GM23248 (cell line): ENCODE measurements at regions not wholly inside any gene's neighbourhood (a gene's known extent, or its start where the extent isn't known, plus 50 kb on each side); places are given as distances from the start of the nearest gene placed in this dataset.
A peak's percentile ranks its signal among the peaks of the same experiment; 100 is the strongest.

ENCODE experiments used
- DNase-seq: peaks from one replicate; pipeline ENCODE4 v3.0.0-alpha.2; 2015
- H2AFZ ChIP-seq: fragments of 200-600 bp; sonication (generic); 2 replicates; pipeline ENCODE4 v1.6.1; 2016; ENCODE audit warnings: antibody characterized with exemption
- H3F3A ChIP-seq: fragments of 200-600 bp; sonication (generic); 2 replicates; pipeline ENCODE4 v1.6.1; 2016; ENCODE audit warnings: mild to moderate bottlenecking, antibody characterized with exemption, mixed run types; ENCODE audit not compliant: insufficient read depth
- H3K27ac ChIP-seq: fragments of 200-600 bp; sonication (generic); 2 replicates; pipeline ENCODE4 v1.5.1; 2016; ENCODE audit warnings: mild to moderate bottlenecking
- H3K27me3 ChIP-seq: fragments of 200-600 bp; sonication (generic); replicated peaks from 2 replicates; pipeline ENCODE4 v1.6.1; 2016; ENCODE audit warnings: mild to moderate bottlenecking; ENCODE audit not compliant: insufficient read depth
- H3K36me3 ChIP-seq: fragments of 200-600 bp; sonication (generic); 2 replicates; pipeline ENCODE4 v1.6.1; 2016; ENCODE audit warnings: low read depth, mild to moderate bottlenecking
- H3K4me1 ChIP-seq: fragments of 200-600 bp; sonication (generic); 2 replicates; pipeline ENCODE4 v1.6.1; 2016; ENCODE audit warnings: mild to moderate bottlenecking; ENCODE audit not compliant: insufficient read depth
- H3K4me2 ChIP-seq: fragments of 200-600 bp; sonication (generic); one replicate; pipeline ENCODE4 v1.6.1; 2016; ENCODE audit warnings: mild to moderate bottlenecking; ENCODE audit not compliant: unreplicated experiment
- H3K4me3 ChIP-seq: fragments of 200-600 bp; sonication (generic); 2 replicates; pipeline ENCODE4 v1.5.1; 2016; ENCODE audit warnings: mild to moderate bottlenecking
- H3K79me2 ChIP-seq: fragments of 200-600 bp; sonication (generic); 2 replicates; pipeline ENCODE4 v1.6.1; 2016; ENCODE audit warnings: mild to moderate bottlenecking; ENCODE audit not compliant: insufficient read depth
- H3K9ac ChIP-seq: fragments of 200-600 bp; sonication (generic); 2 replicates; pipeline ENCODE4 v1.6.1; 2016; ENCODE audit warnings: mild to moderate bottlenecking
- H3K9me2 ChIP-seq: fragments of 200-600 bp; sonication (generic); 2 replicates; pipeline ENCODE4 v1.6.1; 2016; ENCODE audit warnings: mixed run types, mild to moderate bottlenecking, moderate library complexity; ENCODE audit not compliant: insufficient read depth
- H3K9me3 ChIP-seq: fragments of 200-600 bp; sonication (generic); one replicate; pipeline ENCODE4 v1.6.1; 2017; ENCODE audit warnings: low read depth
- H4K20me1 ChIP-seq: fragments of 200-600 bp; sonication (generic); 2 replicates; pipeline ENCODE4 v1.6.0; 2016; ENCODE audit not compliant: insufficient read depth
- EZH2 ChIP-seq: fragments of 200-600 bp; sonication (generic); IDR thresholded peaks from 2 replicates; pipeline ENCODE4 v1.6.1; 2018; ENCODE audit warnings: antibody characterized with exemption, mild to moderate bottlenecking; ENCODE audit not compliant: insufficient read depth, poor library complexity, severe bottlenecking
- EZH2phosphoT487 ChIP-seq: fragments of 200-600 bp; sonication (generic); IDR thresholded peaks from 2 replicates; pipeline ENCODE4 v1.6.1; 2018; ENCODE audit warnings: antibody characterized with exemption, moderate library complexity, mild to moderate bottlenecking, low read depth; ENCODE audit not compliant: insufficient read depth
- WGBS, 2 experiments: methylation state at CpG; one replicate each; pipeline ENCODE4 v1.1.6; 2015 to 2017; ENCODE audit warnings: low lambda C conversion rate in 2 of 2, low coverage in 1 of 2; ENCODE audit errors: missing lambda C conversion rate in 2 of 2; 5-methylcytosine and 5-hydroxymethylcytosine counted together
- in situ Hi-C: fragments of 300-500 bp; cut with MboI; formaldehyde crosslinking; loops from 2 replicates; pipeline ENCODE4 v1.15.0; 2020

GRCh38 chr10:31584098-31584631 lies 265.1 kb downstream of the ZEB1 start:
- 88 to 92% methylated on average over 10 to 12 of the region's 12 CpGs for WGBS, 2 experiments
- H3K4me1 ChIP-seq: peaks cover 8% of the 10 kb centered on the region
- H3K4me2 ChIP-seq: no peak overlapping the region
- in situ Hi-C loops: no loop called here
- H2AFZ ChIP-seq: no peak overlapping the region
- H3K9me2 ChIP-seq: no peaks in the 10 kb centered on the region
- no peaks in the 10 kb centered on the region for H3K27me3 ChIP-seq
- no peaks in the 10 kb centered on the region for H4K20me1 ChIP-seq
- no peak overlapping the region for H3K9ac ChIP-seq
- no peak for DNase-seq
- TF ChIP-seq EZH2phosphoT487 (no peak), EZH2 (no peak)
- H3K27ac ChIP-seq: no peak overlapping the region
- H3F3A ChIP-seq: no peaks in the 10 kb centered on the region
- H3K36me3 ChIP-seq: no peaks in the 10 kb centered on the region
- no peaks in the 10 kb centered on the region for H3K79me2 ChIP-seq
- no peaks in the 10 kb centered on the region for H3K9me3 ChIP-seq
- H3K4me3 ChIP-seq: no peak overlapping the region

- H3K27me3 ChIP-seq: no peaks in the 10 kb centered on the region
- H3K9ac ChIP-seq: no peak overlapping the region
- peak overlapping the region; percentile 45 for H2AFZ ChIP-seq
- H4K20me1 ChIP-seq: no peaks in the 10 kb centered on the region
- no peaks in the 10 kb centered on the region for H3K9me2 ChIP-seq
- H3K4me1 ChIP-seq: peaks cover 8% of the 10 kb centered on the region
- no peak overlapping the region for H3K4me2 ChIP-seq
- no peaks in the 10 kb centered on the region for H3K79me2 ChIP-seq
- H3F3A ChIP-seq: no peaks in the 10 kb centered on the region
- no peaks in the 10 kb centered on the region for H3K9me3 ChIP-seq
- in situ Hi-C loops: no loop called here
- H3K36me3 ChIP-seq: no peaks in the 10 kb centered on the region
- no peak overlapping the region for H3K4me3 ChIP-seq
- peak; percentile 30 for DNase-seq
- H3K27ac ChIP-seq: no peak overlapping the region
- 41 to 52% methylated on average over 6 of the region's 6 CpGs for WGBS, 2 experiments
- TF ChIP-seq EZH2 (no peak), EZH2phosphoT487 (no peak)
Measured at GRCh38 chr10:31583293-31583692, 264.3 kb downstream of the ZEB1 start.

GRCh38 chr10:31582365-31583052 lies 263.5 kb downstream of the ZEB1 start:
- H3K4me1 ChIP-seq: peaks cover 8% of the 10 kb centered on the region
- no peak overlapping the region for H3K4me3 ChIP-seq
- TF ChIP-seq EZH2 (no peak), EZH2phosphoT487 (no peak)
- peak; percentile 39 for DNase-seq
- H3F3A ChIP-seq: no peaks in the 10 kb centered on the region
- H3K27me3 ChIP-seq: no peaks in the 10 kb centered on the region
- H3K9ac ChIP-seq: no peak overlapping the region
- 87 to 88% methylated on average over 8 of the region's 8 CpGs for WGBS, 2 experiments
- no peak overlapping the region for H3K4me2 ChIP-seq
- no peaks in the 10 kb centered on the region for H4K20me1 ChIP-seq
- H3K9me3 ChIP-seq: no peaks in the 10 kb centered on the region
- no peaks in the 10 kb centered on the region for H3K79me2 ChIP-seq
- no peaks in the 10 kb centered on the region for H3K36me3 ChIP-seq
- in situ Hi-C loops: no loop called here
- H3K9me2 ChIP-seq: no peaks in the 10 kb centered on the region
- no peak overlapping the region for H2AFZ ChIP-seq
- H3K27ac ChIP-seq: no peak overlapping the region

GRCh38 chr10:31581741-31582323 lies 262.8 kb downstream of the ZEB1 start:
- H3K4me2 ChIP-seq: no peak overlapping the region

More at GRCh38 chr10:31581741-31582323, 262.8 kb downstream of the ZEB1 start:
- Histone ChIP-seq H4K20me1 (no peaks in the 10 kb centered on the region), H3K4me1 (peaks cover 8% of the 10 kb centered on the region), H3K79me2 (no peaks in the 10 kb centered on the region), H3K4me3 (no peak overlapping the region), H2AFZ (no peak overlapping the region), H3K9ac (no peak overlapping the region), H3K27ac (no peak overlapping the region), H3K9me2 (no peaks in the 10 kb centered on the region), H3K36me3 (no peaks in the 10 kb centered on the region), H3F3A (no peaks in the 10 kb centered on the region), H3K27me3 (no peaks in the 10 kb centered on the region), H3K9me3 (no peaks in the 10 kb centered on the region)
- TF ChIP-seq EZH2 (no peak), EZH2phosphoT487 (no peak)
- in situ Hi-C loops: no loop called here
- WGBS, 2 experiments: 76% methylated on average over 9 of the region's 9 CpGs
- DNase-seq: peak; percentile 6
